HG03064 (cell line): ENCODE measurements at regions not wholly inside any gene's neighbourhood (a gene's known extent, or its start where the extent isn't known, plus 50 kb on each side); places are given as distances from the start of the nearest gene placed in this dataset.
"Not testable (repeated sequence)": the region's sequence is repeated elsewhere in the genome, so short reads cannot be mapped to it uniquely, and the experiment has no call there.

Source experiments
- ATAC-seq: cut with Tn5 transposase; IDR thresholded peaks from one replicate; pipeline ENCODE4 v1.9.1; 2021; ENCODE audit warnings: low read depth; ENCODE audit not compliant: unreplicated experiment

DNA sequence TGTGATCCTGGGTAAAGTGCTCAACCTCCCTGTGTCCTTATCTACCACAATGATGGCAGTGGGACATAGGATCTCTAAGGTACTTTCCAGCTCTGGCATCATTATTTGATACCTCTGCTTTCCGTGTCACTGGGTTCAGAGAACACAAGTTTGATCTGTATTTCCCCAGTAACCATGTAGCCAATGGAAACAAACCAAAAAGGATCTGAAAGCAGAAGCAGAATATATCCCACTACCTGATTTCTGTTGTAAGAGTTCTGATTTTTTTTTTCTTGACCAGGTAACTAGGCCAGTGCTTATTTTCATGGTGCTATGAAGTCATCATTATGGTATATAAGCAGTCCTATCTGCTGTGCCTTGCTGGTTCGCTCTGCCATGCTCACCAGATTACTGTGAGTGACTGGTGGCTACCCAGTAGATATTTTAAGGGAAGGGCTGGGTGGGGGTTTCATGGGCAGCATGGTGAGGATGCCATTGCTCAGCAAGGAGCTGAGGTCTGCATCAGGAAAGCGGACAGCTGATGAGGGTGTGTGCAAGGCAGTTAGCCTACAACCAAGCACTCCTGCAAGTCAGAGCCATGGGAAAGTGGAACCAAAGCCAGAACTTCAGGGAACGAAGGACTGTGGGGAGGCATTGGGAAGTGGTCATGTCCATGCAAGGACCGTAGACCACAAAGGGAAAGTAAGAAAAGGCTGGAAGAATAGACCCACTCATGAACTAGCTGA lies 104.9 kb upstream of the EDEM3 start:
- ATAC-seq, result no peak

DNA sequence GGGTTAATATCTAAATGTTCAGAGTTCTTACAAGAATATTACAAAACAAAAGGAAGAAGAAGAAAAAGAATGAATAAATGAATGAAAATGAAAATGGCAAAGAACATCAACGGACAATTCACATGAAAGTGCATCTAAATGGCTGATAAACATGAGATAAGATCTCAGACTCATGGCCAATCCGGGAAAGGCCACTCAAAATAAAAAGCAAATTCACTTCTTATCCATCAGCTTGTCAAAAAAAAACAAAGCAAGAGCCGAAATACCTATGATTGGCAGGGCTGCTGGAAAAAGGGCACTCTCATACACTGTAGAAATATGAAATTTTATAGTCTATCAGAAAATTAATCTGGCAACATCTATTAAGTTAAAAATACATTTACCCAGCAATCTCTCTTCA lies 103.6 kb upstream of the EDEM3 start:
- no peak for ATAC-seq

DNA sequence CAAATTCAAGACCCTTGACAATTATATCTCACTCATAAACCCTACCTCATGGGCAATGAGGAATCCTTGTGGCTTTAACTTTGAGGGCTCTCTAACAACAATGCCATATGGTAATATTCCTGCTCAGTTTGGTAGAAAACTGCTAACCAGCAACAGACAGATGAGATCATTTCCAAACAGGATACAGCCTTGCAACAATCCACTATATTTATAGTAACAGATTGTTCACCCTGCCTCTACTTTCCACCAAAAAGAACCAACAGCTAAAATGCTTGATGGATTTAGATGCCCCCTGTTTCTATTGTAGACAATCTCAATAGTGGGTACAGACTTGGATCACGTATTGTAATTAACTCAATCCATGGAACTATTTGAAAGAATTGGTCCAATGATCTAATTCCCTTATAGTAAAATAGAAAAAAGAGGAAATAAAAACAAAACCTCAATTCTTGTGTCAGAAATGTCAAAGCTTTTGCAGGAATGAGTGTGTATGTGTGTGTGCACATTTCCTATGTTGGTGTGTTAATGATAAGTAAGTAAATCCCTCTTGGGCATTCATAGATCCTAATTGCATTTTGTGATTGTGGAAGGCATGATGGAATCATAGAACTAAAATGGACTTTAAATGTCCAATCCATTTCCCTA lies 100.0 kb upstream of the EDEM3 start:
- no peak for ATAC-seq

DNA sequence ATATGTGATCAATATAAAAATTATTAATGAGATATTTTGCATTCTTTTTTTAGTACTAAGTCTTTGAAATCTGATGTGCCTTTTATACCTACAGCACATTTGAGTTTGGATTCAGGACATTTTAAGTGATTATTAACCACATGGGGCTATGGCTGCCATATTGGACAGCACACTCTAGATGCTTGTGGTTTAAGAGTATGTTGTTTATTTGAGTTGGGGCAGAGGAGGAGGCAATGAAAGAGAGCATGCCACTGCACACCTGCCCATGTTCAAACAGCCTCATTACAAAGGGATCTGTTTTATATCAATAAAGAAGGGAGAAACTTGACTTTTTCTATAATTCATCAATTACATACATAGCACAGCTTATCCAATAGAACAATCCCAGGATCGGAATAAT lies 99.4 kb upstream of the EDEM3 start:
- no peak for ATAC-seq

DNA sequence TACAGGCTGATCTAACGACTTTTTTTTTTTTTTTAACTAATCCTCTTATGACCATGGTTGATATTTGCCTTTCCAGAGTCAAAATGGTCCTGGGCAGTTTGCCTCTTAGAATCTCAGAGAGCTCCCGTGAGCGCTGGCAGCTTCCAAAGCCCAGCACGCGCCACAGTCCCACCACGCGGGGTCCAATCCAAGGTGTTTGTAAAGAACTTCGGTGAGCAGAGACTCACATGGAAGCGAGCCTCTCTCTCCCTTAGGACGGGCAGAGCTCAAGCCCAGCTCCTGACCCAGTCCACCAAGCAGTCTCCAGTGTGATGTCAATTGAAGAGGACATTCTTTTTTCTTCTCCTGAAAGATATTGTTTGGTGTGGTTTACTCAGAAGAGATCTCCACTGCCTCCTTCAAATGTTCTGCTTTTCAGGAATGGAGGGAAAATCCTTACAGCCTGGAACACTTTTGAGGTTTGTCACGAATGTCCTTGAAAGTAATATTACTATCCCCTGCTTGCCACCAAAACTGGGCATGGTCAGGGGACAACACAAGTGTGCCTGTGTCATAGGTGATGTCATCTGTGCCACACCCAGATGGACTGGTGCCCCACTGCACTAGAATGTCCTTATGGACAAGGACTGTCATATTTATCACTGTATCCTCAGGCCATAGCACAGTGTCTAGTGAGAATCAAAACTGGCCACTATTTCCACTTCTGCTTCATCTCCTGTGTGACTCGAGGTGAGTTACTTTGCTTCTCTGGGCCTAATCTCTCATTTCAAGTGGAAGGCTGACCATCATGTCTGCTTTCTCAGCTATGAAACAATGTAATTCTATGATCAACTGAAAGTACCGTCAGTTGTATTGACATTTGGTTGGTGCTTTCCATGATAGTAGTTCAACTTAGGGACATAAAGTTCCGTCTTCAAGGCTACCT lies 97.4 kb upstream of the EDEM3 start:
- ATAC-seq, result no peak

DNA sequence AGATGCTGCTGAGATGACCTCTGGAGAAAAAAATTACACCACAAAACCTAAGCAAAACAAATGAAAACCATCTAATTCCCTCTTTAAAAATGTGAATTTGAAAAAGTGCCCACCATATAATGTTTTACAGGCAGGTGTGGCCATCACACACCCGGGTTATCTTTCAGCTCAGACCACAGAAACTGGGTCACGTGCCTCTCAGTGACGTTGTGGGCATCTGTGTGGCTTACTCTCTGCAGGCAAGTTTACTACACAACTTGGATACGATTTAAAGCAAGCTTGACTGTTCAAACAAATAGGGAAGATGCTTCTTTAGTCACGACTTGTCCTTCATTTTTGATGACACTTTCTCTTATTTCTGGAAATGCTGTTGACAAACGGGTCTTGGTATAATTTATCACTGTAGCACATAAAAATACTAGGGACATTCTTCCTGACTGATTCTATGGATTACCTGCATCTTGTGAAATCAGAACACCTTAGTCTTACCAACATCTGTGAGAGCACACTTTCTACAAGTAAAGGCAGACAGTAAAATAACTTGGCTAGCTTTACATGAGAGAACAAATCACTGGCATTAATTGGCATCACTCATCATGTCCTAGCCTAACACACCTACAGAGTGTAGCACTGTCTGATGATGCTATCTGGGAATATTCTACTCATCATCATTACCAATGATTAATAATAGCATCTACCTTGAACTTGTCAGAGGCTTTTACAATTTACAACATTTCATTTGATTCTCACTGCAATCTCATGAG lies 89.3 kb upstream of the EDEM3 start:
- peak; percentile 99 for ATAC-seq

DNA sequence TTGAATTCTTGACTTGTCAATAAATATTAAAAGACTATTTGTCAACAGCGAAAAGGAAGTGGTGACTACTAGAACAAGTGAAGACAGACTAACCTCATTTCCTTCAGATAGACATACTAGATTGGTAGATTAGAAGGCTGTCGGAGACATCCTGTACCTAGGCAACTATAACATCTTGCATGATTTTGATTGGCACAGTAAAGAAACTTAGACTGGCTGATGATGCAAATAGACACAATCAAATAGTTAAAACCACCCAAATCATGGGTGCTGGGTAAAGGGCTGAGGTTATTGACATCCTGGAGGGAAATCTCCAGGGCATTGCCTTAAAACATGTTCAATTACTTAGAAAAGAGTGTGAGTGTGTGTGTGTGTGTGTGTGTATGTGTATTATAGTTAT lies 85.9 kb upstream of the EDEM3 start:
- ATAC-seq, result no peak

DNA sequence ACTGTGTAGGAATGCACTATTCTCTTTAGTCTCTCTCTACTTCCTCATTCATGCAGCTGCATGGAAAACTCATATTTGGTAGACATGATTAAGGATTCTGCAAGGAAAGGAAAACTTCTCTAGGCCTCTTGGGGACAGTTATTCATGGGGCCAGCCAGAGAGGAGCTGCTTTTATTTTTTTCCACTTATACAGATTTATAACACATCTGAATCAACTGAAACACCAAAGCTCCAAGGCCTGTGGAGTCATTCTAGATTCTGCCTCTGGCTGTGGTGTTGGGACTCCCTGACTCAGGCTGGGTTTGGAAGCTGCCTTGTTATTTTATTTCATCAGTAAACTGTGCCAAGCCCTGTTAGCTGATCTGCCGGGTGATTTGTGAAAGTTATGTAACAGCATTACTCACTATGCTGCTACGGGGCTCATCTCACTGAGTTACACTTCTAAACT lies 83.9 kb upstream of the EDEM3 start:
- ATAC-seq, result no peak

DNA sequence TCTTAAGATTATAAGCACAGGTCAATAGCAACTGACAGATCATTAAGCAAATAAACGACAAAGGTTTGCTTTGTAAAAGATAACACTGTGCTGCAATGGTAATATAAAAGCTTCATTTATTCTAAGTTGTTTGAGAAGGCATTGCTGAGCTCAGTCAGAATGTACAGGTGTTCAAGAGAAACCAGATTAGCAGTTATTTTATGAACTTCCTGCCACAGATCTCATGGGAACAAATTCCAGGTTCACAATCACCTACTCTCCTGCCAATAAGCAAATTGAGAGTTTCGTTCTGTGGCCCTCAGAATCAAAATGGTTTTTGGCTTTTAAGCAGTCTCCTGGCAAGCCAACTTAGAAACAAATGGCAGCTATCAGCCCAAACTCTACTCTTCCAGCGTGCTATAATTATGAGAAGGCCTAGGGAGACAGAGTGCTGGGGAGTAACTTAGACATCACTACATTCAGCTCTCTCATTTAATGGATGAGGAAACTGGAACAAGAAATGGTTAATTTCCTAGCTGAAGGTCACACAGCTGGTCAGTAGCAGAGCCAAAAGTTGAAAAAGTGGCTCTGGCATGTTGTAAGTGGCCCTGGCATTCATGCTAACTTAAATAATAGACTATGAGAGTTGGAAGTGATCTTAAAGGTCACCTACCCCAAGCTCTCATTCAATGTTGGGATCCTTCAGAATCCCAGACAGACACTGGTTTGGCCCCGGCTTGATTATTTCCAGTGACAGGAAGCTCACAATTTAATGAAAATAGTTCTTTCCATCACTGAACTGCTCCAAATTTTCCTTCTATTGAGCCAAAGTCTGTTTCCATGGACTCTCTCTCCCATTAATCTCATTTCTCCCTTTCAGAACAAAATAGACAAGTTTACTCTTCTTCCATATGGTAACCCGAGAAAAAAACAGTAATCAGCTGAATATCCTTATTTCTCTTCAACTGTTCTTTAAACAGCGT lies 82.6 kb upstream of the EDEM3 start:
- ATAC-seq, result no peak

DNA sequence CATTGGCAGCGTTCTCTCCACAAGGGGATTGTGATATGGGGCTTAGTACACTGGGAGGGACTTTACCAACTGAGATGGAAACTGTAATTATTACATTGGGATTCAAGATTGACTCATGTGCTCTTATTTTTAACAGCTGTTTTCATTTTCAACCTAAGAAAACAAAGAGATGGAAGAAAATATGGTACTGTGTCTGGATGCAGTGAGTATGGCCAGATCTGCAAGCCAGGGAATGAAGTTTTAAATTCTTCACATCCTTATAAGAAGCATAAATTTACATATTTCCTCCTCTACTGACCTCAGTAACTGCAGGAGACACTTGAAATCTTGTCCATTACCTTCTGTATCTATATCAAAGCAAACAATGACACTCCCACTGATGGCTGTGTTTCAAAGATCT lies 81.5 kb upstream of the EDEM3 start:
- ATAC-seq, result no peak

DNA sequence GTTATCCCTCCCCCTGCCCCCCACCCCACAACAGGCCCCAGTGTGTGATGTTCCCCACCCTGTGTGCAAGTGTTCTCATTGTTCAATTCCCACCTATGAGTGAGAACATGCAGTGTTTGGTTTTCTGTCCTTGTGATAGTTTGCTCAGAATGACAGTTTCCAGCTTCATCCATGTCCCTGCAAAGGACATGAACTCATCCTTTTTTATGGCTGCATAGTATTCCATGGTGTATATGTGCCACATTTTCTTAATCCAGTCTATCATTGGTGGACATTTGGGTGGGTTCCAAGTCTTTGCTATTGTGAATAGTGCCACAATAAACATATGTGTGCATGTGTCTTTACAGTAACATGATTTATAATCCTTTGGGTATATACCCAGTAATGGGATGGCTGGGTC lies 79.3 kb upstream of the EDEM3 start:
- not testable (repeated sequence) for ATAC-seq

DNA sequence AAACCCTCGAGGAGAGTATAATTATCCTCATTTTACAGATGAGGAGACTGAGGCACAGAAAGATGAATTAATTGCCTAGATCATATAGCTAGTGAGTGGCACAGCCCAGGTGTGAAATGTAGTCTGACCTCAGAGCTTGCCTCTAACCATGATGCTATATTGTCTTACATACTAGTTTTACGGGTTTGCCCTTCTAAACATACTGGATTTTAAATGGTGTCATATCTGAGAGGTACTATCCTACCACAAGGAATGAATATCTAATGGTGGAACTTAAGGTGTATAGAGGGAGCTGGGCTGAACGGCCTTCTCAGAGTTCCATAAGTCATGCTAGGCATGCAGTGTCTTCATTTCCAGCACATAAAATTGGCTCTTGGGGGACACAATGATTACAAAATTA lies 77.9 kb upstream of the EDEM3 start:
- ATAC-seq, result no peak

DNA sequence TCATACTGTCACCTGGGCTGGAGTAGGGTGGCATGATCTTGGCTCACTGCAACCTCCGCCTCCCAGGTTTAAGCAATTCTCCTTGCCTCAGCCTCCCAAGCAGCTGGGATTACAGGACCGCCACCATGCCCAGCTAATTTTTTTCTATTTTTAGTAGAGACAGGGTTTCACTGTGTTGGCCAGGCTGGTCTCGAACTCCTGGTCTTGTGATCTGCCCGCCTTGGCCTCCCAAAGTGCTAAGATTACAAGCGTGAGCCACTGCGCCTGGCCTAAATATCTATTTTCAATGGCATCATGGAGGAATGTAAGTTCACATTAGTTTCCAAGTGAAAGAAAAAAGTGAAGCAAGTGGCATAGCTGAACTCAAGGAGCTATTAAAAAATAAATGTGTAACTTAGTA lies 74.8 kb upstream of the EDEM3 start:
- not testable (repeated sequence) for ATAC-seq

DNA sequence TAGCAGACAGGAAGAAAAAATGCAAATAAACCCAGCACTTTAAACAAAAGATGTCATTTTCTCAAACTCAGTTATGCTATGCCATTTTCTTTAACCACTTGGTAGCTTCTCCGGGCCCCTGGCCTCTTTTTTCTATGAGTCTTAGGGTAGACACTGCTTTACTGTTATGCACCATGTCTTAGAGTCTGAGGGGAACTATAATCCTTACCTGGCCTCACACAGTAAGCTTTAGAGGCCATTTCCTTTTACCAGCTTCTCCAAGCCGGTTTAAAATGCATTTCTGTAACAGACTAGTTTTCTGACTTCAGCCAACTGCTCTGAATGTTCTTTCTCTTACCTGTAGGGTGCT lies 73.7 kb upstream of the EDEM3 start:
- no peak for ATAC-seq

DNA sequence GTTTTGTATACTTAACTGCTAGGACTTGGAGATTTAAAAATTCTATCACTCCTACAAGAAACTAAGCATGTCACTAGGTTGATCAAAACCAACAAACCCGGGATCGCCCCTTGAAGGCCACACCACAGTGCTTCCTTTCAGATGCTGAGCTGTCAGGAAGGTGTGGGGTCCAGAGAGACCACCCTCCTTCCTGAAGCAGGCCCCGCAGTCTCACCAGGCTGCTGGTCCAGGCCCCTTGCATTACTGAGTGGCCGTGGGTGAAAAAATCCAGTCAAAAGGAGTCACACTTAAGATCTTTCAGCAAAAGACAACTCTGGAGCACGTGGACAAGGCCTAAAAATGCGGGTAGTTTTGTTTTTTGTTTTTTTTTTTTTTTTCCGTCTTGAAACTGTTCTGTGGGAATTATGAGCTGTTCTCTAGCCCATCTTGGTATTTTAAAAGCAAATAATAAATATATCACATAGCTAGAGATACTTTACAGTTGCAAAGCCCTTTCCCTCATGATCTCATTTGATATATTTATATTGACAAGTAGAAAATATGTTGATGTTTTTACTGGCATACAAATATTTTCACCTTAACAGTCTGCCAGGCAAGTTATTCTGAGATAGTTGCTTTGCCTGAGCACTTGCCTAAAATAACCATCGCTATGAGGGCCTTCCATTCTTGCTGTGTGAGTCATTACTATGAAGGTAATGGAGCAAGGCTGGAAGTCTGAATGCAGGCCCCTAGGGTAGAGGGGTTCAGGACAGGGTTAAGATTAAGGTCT lies 73.1 kb upstream of the EDEM3 start:
- no peak for ATAC-seq

DNA sequence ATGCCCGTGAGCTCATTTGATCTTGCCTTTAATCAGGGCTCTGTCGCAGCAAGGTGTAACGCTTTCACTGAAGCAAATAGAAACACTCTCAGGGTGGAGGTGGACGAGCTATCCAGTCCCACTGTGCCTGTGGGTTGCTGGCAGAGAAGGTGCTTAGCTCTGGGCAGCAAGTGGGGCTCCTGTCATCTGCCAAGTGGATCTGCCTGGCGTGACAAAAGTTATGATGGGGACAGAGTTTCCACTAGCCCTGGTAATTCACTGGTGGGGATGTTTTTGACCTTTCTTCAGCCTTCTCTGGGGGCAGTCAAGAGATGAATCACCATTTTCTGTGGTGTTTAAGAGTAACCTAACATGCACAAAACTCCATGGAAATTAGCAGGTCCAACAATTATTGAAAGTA lies 71.3 kb upstream of the EDEM3 start:
- no peak for ATAC-seq

DNA sequence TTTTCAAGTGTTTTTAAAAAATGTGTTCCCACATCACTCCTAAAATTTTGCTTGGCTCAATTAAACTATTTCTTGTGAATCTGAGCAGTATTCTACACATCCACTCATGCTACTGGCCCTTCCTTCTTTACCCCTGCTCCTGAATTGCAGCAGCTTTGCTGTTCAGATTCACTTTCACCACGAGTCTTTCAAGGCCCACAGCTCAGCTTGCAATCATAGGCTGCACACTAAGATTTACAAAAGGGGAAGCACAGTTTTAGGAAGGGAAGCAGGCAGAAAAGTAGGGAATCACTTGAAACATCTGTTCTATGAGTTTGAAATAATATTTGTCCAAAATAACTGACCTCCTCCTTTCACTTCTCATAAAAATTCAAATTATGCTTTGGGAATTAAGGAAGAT lies 70.9 kb upstream of the EDEM3 start:
- ATAC-seq, result no peak

DNA sequence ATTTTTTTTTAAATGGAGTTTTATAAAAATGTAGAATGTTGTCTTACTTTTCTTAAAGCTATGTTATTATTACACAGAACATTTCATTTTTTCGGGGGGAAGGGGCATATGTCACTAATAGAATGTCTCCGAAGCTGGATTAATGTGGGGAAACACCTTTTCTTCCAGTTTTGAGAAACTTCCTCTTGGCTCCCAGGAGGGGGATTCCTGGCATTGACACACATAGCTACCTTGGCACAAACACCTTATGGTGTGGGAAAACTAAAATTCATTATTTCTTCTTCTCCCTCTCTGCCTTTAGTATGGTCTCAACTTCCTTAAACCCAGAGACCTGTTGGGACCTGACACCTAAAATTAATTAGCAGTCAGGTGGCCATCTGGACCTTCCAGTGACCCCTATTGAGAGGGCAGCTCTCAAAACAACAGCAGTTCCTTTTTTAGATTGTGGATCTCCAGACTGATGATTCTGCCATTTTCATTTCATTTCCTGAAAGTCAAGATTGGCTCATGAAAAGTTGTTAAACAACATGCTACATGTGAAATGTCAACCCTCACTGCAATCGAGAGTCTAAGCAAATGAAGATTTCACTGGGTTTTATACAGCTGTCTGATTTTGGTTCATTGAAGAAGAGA lies 70.1 kb upstream of the EDEM3 start:
- no peak for ATAC-seq
